Breast epithelium (tissue), 4 donors: ENCODE measurements at regions not wholly inside any gene's neighbourhood (a gene's known extent, or its start where the extent isn't known, plus 50 kb on each side); places are given as distances from the start of the nearest gene placed in this dataset.

Source experiments
- DNase-seq, 2 donors: peaks; one replicate each; pipeline ENCODE4 v3.0.0-alpha.2; 2019; ENCODE audit warnings: low spot score in 2 of 2
- H3K27ac ChIP-seq, 2 donors: fragments of 200-600 bp; sonication (generic) in 1 of 2; one replicate each; pipeline ENCODE4 v1.5.1; 2016 to 2019; ENCODE audit warnings: mild to moderate bottlenecking in 1 of 2
- H3K27me3 ChIP-seq, 2 donors: fragments of 200-600 bp; sonication (generic) in 1 of 2; one replicate each; pipeline versions ENCODE4 v1.5.1 to v1.6.0; 2017 to 2019; ENCODE audit warnings: control low read depth in 1 of 2, mild to moderate bottlenecking in 1 of 2
- H3K36me3 ChIP-seq: fragments of 200-600 bp; one replicate; pipeline ENCODE4 v1.5.1; 2019
- H3K4me1 ChIP-seq, 2 donors: fragments of 200-600 bp; sonication (generic); one replicate each; pipeline ENCODE4 v1.5.1; 2016 to 2019; ENCODE audit warnings: control low read depth in 1 of 2
- H3K4me3 ChIP-seq, 3 donors: fragments of 200-600 bp; sonication (generic); 1 replicate in 2 of 3; 2 replicates in 1 of 3; pipeline ENCODE4 v1.5.1; 2016 to 2019; ENCODE audit warnings: mild to moderate bottlenecking in 3 of 3, moderate library complexity in 2 of 3
- H3K9me3 ChIP-seq, 2 donors: fragments of 200-600 bp; sonication (generic) in 1 of 2; one replicate each; pipeline ENCODE4 v1.5.1; 2016 to 2019; ENCODE audit warnings: control low read depth in 1 of 2
- POLR2A ChIP-seq: fragments of 450-650 bp; IDR thresholded peaks from one replicate; pipeline ENCODE4 v1.6.1; 2016; ENCODE audit warnings: antibody characterized with exemption, mild to moderate bottlenecking, moderate library complexity
- POLR2AphosphoS5 ChIP-seq, 3 donors: sonication (generic); formaldehyde crosslinking; IDR thresholded peaks; one replicate each; pipeline ENCODE4 v1.6.1; 2017; ENCODE audit warnings: antibody characterized with exemption in 3 of 3
- intact Hi-C: fragments of 100-400 bp; cut with DNase I; formaldehyde crosslinking; loops from one replicate; pipeline ENCODE4 v1.15.1; 2023; ENCODE audit warnings: low total_unique reads
- TF ChIP-seq, protein P1 (sequence below), 3 donors: fragments of 450-650 bp; IDR thresholded peaks; one replicate each; pipeline ENCODE4 v1.5.1; 2016 to 2017; ENCODE audit warnings: antibody characterized with exemption in 3 of 3, mild to moderate bottlenecking in 3 of 3, moderate library complexity in 3 of 3

DNA sequence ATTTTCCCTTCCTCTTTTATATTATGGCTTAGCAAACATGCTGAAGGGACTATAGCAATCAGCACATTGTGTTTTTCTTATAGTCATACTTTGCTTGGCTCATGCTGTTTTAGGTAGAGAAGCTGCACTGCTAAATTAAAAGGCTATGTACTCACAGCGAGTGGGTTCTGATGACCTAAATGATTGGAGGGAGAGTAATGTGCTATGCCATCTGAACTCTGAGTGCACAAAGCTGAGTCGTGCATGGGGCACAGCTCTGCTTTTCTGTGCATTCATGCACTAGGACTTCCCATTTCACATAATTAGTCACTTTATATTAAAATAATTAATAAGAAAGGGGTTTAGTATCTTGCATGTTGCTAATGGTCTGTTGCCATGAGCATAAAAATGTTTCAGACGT lies 132.7 kb upstream of the ADGRL3 start:
- intact Hi-C loops: no loop called here
- H3K27me3 ChIP-seq: no peaks in the 10 kb centered on the region
- H3K36me3 ChIP-seq: no peaks in the 10 kb centered on the region
- no peak for DNase-seq
- TF ChIP-seq POLR2A (no peak), POLR2AphosphoS5 (IDR thresholded peaks at IDR 0.05) (no peak)
- TF ChIP-seq, protein P1, sequence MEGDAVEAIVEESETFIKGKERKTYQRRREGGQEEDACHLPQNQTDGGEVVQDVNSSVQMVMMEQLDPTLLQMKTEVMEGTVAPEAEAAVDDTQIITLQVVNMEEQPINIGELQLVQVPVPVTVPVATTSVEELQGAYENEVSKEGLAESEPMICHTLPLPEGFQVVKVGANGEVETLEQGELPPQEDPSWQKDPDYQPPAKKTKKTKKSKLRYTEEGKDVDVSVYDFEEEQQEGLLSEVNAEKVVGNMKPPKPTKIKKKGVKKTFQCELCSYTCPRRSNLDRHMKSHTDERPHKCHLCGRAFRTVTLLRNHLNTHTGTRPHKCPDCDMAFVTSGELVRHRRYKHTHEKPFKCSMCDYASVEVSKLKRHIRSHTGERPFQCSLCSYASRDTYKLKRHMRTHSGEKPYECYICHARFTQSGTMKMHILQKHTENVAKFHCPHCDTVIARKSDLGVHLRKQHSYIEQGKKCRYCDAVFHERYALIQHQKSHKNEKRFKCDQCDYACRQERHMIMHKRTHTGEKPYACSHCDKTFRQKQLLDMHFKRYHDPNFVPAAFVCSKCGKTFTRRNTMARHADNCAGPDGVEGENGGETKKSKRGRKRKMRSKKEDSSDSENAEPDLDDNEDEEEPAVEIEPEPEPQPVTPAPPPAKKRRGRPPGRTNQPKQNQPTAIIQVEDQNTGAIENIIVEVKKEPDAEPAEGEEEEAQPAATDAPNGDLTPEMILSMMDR (IDR thresholded peaks at IDR 0.05): no peak
- no peaks in the 10 kb centered on the region for H3K4me1 ChIP-seq
- H3K4me3 ChIP-seq: no peak overlapping the region
- no peaks in the 10 kb centered on the region for H3K9me3 ChIP-seq
- H3K27ac ChIP-seq: no peak overlapping the region

DNA sequence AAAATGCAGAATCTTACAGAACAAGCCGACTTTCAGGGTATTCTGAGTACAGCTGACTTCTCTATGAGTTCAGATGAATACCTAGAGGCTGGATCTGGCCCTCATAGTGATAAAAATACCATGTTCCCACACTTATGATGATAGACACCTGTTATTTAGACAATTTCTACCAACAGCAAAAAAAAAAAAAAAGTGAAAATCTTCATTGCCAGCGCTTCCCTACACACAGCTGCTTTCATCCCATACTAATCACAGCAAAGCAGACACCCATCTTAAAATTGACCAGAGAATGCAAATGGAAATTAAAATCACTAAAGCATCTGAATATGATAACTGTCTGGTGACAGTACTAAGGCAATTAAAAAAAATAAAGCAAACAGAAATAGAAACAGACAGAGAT lies 132.1 kb upstream of the ADGRL3 start:
- Histone ChIP-seq H3K27me3 (no peaks in the 10 kb centered on the region), H3K4me3 (no peak overlapping the region), H3K36me3 (no peaks in the 10 kb centered on the region), H3K9me3 (no peaks in the 10 kb centered on the region), H3K27ac (no peak overlapping the region), H3K4me1 (no peaks in the 10 kb centered on the region)
- intact Hi-C loops: no loop called here
- no peak for TF ChIP-seq POLR2A
- TF ChIP-seq POLR2AphosphoS5 (IDR thresholded peaks at IDR 0.05): no peak
- TF ChIP-seq, protein P1 (IDR thresholded peaks at IDR 0.05): no peak
- DNase-seq: no peak

DNA sequence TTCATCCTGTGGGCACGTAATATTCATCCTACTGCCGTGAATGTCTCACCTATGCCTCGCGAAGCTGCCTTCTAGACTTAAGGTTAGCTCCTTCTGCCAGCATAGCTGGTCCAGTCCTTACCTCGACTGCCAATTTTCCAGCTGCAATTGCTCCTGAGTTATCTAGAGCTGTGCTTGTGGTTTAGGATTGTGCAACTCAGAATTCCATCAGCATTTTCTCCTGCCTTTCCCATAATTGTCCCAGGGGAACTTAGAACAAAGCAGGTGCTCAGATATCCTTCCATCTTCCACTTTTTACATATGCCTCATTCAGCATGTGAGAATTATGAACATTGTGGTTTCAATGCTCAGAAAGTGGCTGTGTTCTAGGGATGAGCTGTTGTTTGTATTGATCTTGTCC lies 131.4 kb upstream of the ADGRL3 start:
- no peaks in the 10 kb centered on the region for H3K4me1 ChIP-seq
- DNase-seq: no peak
- H3K36me3 ChIP-seq: no peaks in the 10 kb centered on the region
- intact Hi-C loops: no loop called here
- TF ChIP-seq, protein P1 (IDR thresholded peaks at IDR 0.05): no peak
- TF ChIP-seq POLR2AphosphoS5 (IDR thresholded peaks at IDR 0.05) (no peak), POLR2A (no peak)
- H3K27me3 ChIP-seq: no peaks in the 10 kb centered on the region
- H3K4me3 ChIP-seq: no peak overlapping the region
- H3K9me3 ChIP-seq: no peaks in the 10 kb centered on the region
- H3K27ac ChIP-seq: no peak overlapping the region

DNA sequence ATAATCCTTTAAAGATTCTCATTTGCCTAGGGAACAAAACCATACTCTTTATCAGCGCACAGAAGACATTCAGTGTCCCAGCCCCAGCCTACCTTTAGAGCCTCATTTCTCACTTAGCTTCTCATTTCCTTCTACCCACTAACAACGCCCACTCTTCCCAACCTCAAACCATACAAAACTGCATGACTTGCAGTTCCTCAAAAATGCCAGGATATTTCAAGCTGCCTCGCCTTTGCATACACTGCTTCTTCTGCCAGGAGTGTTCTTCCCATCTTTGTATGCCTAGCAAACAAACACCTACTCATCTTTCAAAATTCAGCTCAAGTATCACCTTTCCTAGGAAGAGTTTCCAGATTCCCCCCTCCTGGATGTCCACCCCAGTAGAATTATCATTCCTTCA lies 129.9 kb upstream of the ADGRL3 start:
- Histone ChIP-seq H3K4me1 (no peaks in the 10 kb centered on the region), H3K27ac (no peak overlapping the region), H3K36me3 (no peaks in the 10 kb centered on the region), H3K4me3 (no peak overlapping the region), H3K27me3 (no peaks in the 10 kb centered on the region), H3K9me3 (no peaks in the 10 kb centered on the region)
- no peak for DNase-seq
- TF ChIP-seq, protein P1 (IDR thresholded peaks at IDR 0.05): no peak
- TF ChIP-seq POLR2AphosphoS5 (IDR thresholded peaks at IDR 0.05): no peak
- TF ChIP-seq POLR2A: no peak
- intact Hi-C loops: no loop called here

DNA sequence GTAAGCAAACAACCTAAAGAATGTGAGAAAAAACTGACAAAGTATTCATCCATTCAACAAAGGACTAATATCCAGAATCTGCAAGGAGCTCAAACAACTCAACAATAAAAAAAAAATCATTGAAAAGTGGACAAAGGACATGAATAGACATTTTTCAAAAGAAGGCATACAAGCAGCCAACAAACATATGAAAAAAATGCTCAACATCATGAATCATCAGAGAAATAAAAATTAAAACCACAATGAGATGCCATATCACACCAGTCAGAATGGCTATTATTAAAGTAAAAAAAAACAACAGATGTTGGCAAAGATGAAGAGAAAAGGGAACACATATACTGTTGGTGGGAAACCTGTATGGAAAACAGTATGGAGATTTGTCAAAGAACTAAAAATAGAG lies 120.7 kb upstream of the ADGRL3 start:
- no peak for TF ChIP-seq POLR2A
- TF ChIP-seq, protein P1 (IDR thresholded peaks at IDR 0.05): no peak
- no peak for TF ChIP-seq POLR2AphosphoS5 (IDR thresholded peaks at IDR 0.05)
- intact Hi-C loops: no loop called here

More for the DNA sequence above, 120.7 kb upstream of the ADGRL3 start:
- H3K27ac ChIP-seq: no peak overlapping the region
- H3K27me3 ChIP-seq: no peaks in the 10 kb centered on the region
- no peak for DNase-seq
- H3K4me3 ChIP-seq: no peak overlapping the region
- H3K36me3 ChIP-seq: no peaks in the 10 kb centered on the region
- no peaks in the 10 kb centered on the region for H3K4me1 ChIP-seq
- H3K9me3 ChIP-seq: no peaks in the 10 kb centered on the region
